ENCODE measurements at regions not wholly inside any gene's neighbourhood (a gene's known extent, or its start where the extent isn't known, plus 50 kb on each side); places are given as distances from the start of the nearest gene placed in this dataset.

DNA sequence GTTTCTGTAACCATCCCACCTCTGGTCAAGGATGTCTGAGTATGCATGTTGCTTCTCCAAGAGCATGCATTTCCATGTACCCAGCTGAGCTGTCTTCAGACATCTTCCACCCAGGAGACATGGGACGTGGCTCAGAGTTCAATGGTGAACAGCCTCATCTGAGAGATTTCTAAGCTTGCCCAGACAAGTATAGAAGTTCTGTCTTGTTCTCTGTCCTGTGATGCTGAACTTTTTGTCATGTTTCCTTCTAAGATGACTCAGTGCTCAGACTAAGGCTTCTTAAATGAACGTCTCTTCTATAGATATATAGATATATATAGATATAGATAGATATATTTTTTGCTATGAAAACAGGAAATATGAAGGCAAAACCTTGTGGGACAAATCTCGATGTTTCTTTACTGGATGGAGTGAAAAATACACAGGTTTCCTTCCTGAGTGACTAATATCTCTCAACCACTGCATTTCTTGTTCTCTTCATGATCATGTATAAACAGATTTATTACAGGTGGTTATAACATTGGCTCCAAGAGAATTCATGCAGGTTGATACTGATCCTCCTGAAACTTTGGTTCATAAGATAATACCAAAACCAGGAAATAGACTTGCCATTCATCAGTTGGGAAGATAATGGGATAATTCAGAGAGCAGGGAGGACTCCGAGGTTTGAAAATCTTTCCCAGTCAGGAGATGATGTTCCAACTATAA is 168.2 kb downstream of the ZNF518B start:
- DNase-seq (ENCODE audit: low read depth, low spot score): no peak
- CTCF ChIA-PET: no interaction called here
- no peak for TF ChIP-seq CEBPB (IDR thresholded peaks at IDR 0.05; ENCODE audit: borderline replicate concordance in 1 of 2, low read depth in 2 of 2, low read length in 2 of 2)
- no peak for TF ChIP-seq SMAD1 (IDR thresholded peaks at IDR 0.05; ENCODE audit: low read depth, partially characterized antibody)
- TF ChIP-seq JUNB (IDR thresholded peaks at IDR 0.05): no peak
- no peak overlapping the region for H3K4me2 ChIP-seq (ENCODE audit: control insufficient read depth, insufficient read depth)
- H3K4me1 ChIP-seq (ENCODE audit: control insufficient read depth, insufficient read depth, low read length): no peaks in the 10 kb centered on the region
- H3K9ac ChIP-seq (ENCODE audit: control insufficient read depth, insufficient read depth, low read length): no peak overlapping the region
- SMC1A ChIA-PET (ENCODE audit: uncharacterized antibody, unreplicated experiment): interaction anchor here (1.3 kb wide), 1 partner anchor 8 kb away, joined by 3 read pairs; no protein-coding TSS in a partner anchor
- H3K27ac ChIP-seq (ENCODE audit: control insufficient read depth, insufficient read depth): no peak overlapping the region
- intact Hi-C loops (cut with micrococcal nuclease; ENCODE audit: unreplicated experiment) (no loop called here), in situ Hi-C loops (cut with MboI) (no loop called here)
- H3K27me3 ChIP-seq (replicated peaks in 1 of 2; ENCODE audit: control insufficient read depth in 2 of 2, insufficient read depth in 2 of 2, low read length in 1 of 2): no peaks in the 10 kb centered on the region
- WGBS (ENCODE audit: insufficient coverage, insufficient replicate concordance, low lambda C conversion rate, missing lambda C conversion rate): 3% methylated on average over 4 of the region's 4 CpGs
- POLR2A ChIA-PET: no interaction called here
- no peak overlapping the region for H2AFZ ChIP-seq (ENCODE audit: control insufficient read depth, low read depth, low read length)
- no peaks in the 10 kb centered on the region for H3K9me3 ChIP-seq (replicated peaks; ENCODE audit: control insufficient read depth, insufficient read depth, low read length)
- no peak for FAIRE-seq
- no peak for ATAC-seq
- RAD21 ChIA-PET (ENCODE audit: unreplicated experiment): no interaction called here
- no peaks in the 10 kb centered on the region for H4K20me1 ChIP-seq (ENCODE audit: control insufficient read depth, insufficient read depth)
- no peak overlapping the region for H3K4me3 ChIP-seq
- BruUV-seq (replicated peaks): no TSS peak
- H3K79me2 ChIP-seq (ENCODE audit: control insufficient read depth, insufficient read depth, low read length): no peaks in the 10 kb centered on the region
- H3K36me3 ChIP-seq (ENCODE audit: control insufficient read depth in 2 of 2, insufficient read depth in 2 of 2, low read length in 1 of 2): no peaks in the 10 kb centered on the region

DNA sequence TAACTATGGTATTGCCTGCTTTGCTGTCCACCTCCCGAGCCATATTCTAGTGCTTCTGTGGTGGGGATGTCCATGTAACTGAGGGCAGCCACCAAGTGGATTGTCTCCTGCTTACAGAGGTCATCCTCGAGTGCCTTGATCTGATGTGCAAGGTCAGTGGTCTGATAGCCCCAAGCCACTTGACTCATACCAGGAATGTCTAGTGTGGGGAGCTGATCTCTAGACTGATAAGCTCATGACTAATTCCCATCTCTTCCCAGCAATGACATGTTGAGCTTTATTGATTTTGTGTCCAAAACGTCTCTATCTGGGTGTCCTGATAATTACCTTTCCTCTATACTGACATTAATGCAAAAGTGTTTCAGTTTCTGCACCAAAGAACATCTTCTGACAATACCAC is 168.4 kb upstream of the WDR1 start:
- H3K4me2 ChIP-seq (ENCODE audit: control insufficient read depth, insufficient read depth): no peak overlapping the region
- TF ChIP-seq, protein P1, sequence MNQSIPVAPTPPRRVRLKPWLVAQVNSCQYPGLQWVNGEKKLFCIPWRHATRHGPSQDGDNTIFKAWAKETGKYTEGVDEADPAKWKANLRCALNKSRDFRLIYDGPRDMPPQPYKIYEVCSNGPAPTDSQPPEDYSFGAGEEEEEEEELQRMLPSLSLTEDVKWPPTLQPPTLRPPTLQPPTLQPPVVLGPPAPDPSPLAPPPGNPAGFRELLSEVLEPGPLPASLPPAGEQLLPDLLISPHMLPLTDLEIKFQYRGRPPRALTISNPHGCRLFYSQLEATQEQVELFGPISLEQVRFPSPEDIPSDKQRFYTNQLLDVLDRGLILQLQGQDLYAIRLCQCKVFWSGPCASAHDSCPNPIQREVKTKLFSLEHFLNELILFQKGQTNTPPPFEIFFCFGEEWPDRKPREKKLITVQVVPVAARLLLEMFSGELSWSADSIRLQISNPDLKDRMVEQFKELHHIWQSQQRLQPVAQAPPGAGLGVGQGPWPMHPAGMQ (IDR thresholded peaks at IDR 0.05; ENCODE audit: borderline replicate concordance): no peak
- TF ChIP-seq RFX5 (IDR thresholded peaks at IDR 0.05; ENCODE audit: low read depth, low read length): no peak
- no peak for TF ChIP-seq TBL1XR1 (IDR thresholded peaks at IDR 0.05; ENCODE audit: low read depth, low read length)
- no peak for TF ChIP-seq NR2C1 (IDR thresholded peaks at IDR 0.05)
- TF ChIP-seq CHD4 (IDR thresholded peaks at IDR 0.05): no peak
- TF ChIP-seq SP1 (IDR thresholded peaks at IDR 0.05; ENCODE audit: low read depth, low read length): no peak
- TF ChIP-seq, protein P2, sequence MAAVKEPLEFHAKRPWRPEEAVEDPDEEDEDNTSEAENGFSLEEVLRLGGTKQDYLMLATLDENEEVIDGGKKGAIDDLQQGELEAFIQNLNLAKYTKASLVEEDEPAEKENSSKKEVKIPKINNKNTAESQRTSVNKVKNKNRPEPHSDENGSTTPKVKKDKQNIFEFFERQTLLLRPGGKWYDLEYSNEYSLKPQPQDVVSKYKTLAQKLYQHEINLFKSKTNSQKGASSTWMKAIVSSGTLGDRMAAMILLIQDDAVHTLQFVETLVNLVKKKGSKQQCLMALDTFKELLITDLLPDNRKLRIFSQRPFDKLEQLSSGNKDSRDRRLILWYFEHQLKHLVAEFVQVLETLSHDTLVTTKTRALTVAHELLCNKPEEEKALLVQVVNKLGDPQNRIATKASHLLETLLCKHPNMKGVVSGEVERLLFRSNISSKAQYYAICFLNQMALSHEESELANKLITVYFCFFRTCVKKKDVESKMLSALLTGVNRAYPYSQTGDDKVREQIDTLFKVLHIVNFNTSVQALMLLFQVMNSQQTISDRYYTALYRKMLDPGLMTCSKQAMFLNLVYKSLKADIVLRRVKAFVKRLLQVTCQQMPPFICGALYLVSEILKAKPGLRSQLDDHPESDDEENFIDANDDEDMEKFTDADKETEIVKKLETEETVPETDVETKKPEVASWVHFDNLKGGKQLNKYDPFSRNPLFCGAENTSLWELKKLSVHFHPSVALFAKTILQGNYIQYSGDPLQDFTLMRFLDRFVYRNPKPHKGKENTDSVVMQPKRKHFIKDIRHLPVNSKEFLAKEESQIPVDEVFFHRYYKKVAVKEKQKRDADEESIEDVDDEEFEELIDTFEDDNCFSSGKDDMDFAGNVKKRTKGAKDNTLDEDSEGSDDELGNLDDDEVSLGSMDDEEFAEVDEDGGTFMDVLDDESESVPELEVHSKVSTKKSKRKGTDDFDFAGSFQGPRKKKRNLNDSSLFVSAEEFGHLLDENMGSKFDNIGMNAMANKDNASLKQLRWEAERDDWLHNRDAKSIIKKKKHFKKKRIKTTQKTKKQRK (IDR thresholded peaks at IDR 0.05; ENCODE audit: low read depth, low read length): no peak
- TF ChIP-seq NRF1 (conservative IDR thresholded peaks at IDR 0.05; ENCODE audit: low read depth, low read length): no peak
- TF ChIP-seq JUNB (IDR thresholded peaks at IDR 0.05): no peak
- TF ChIP-seq ZNF217 (IDR thresholded peaks at IDR 0.05): no peak
- SMC1A ChIA-PET (ENCODE audit: uncharacterized antibody, unreplicated experiment): no interaction called here
- H3K36me3 ChIP-seq (ENCODE audit: control insufficient read depth in 2 of 2, insufficient read depth in 2 of 2, low read length in 1 of 2): no peaks in the 10 kb centered on the region
- ATAC-seq: no peak
- intact Hi-C loops (cut with micrococcal nuclease; ENCODE audit: unreplicated experiment): no loop called here
- no peaks in the 10 kb centered on the region for H3K79me2 ChIP-seq (ENCODE audit: control insufficient read depth, insufficient read depth, low read length)
- H3K27ac ChIP-seq (ENCODE audit: control insufficient read depth, insufficient read depth): no peak overlapping the region
- no peaks in the 10 kb centered on the region for H4K20me1 ChIP-seq (ENCODE audit: control insufficient read depth, insufficient read depth)
- no peak overlapping the region for H3K9ac ChIP-seq (ENCODE audit: control insufficient read depth, insufficient read depth, low read length)
- FAIRE-seq: no peak
- no peak for DNase-seq (ENCODE audit: low read depth, low spot score)
- no peaks in the 10 kb centered on the region for H3K4me1 ChIP-seq (ENCODE audit: control insufficient read depth, insufficient read depth, low read length)
- 14% methylated on average over 3 of the region's 3 CpGs for WGBS (ENCODE audit: insufficient coverage, insufficient replicate concordance, low lambda C conversion rate, missing lambda C conversion rate)
- H3K4me3 ChIP-seq: no peak overlapping the region
- POLR2A ChIA-PET: no interaction called here
- no TSS peak for BruUV-seq (replicated peaks)
- H3K27me3 ChIP-seq (replicated peaks in 1 of 2; ENCODE audit: control insufficient read depth in 2 of 2, insufficient read depth in 2 of 2, low read length in 1 of 2): no peaks in the 10 kb centered on the region; a peak in 1 of 4 replicates
- H2AFZ ChIP-seq (ENCODE audit: control insufficient read depth, low read depth, low read length): no peak overlapping the region
- RAD21 ChIA-PET (ENCODE audit: unreplicated experiment): no interaction called here
- CTCF ChIA-PET: interaction anchor here (0.5 kb wide), 1 partner anchor 117 kb away, joined by 3 read pairs; no protein-coding TSS in a partner anchor
- no peaks in the 10 kb centered on the region for H3K9me3 ChIP-seq (replicated peaks; ENCODE audit: control insufficient read depth, insufficient read depth, low read length)
- in situ Hi-C loops (cut with MboI): no loop called here
